Gastroesophageal sphincter (tissue), 3 donors: ENCODE measurements at regions not wholly inside any gene's neighbourhood (a gene's known extent, or its start where the extent isn't known, plus 50 kb on each side); places are given as distances from the start of the nearest gene placed in this dataset.

Source experiments
- CTCF ChIP-seq, 4 experiments: fragments of 200-600 bp in 2 of 4; fragments of 450-650 bp in 2 of 4; sonication (generic) in 1 of 4; IDR thresholded peaks; one replicate each; pipeline ENCODE4 v1.5.1; 2017 to 2019; ENCODE audit warnings: antibody characterized with exemption in 4 of 4, mild to moderate bottlenecking in 2 of 4, moderate library complexity in 2 of 4
- EP300 ChIP-seq: sonication (generic); formaldehyde crosslinking; IDR thresholded peaks from one replicate; pipeline ENCODE4 v1.6.1; 2017; ENCODE audit warnings: antibody characterized with exemption, mild to moderate bottlenecking
- POLR2A ChIP-seq, 2 donors: fragments of 450-650 bp; IDR thresholded peaks; one replicate each; pipeline ENCODE4 v1.6.1; 2017; ENCODE audit warnings: antibody characterized with exemption in 2 of 2, mild to moderate bottlenecking in 2 of 2, moderate library complexity in 1 of 2
- POLR2AphosphoS5 ChIP-seq: sonication (generic); formaldehyde crosslinking; IDR thresholded peaks from one replicate; pipeline ENCODE4 v1.6.1; 2017; ENCODE audit warnings: antibody characterized with exemption

GRCh38 chr6:19059102-19059501, 672.0 kb downstream of the RNF144B start:
- TF ChIP-seq CTCF (IDR thresholded peaks at IDR 0.05): no peak
- no peak for TF ChIP-seq POLR2AphosphoS5
- no peak for TF ChIP-seq POLR2A (IDR thresholded peaks at IDR 0.05)
- no peak for TF ChIP-seq EP300
